BLaER1 treated with 17β-estradiol and CSF1 and Interleukin-3, amounts not matched to agents 10 nM and 100 nM (cell line): ENCODE measurements at regions not wholly inside any gene's neighbourhood (a gene's known extent, or its start where the extent isn't known, plus 50 kb on each side); places are given as distances from the start of the nearest gene placed in this dataset.

Source experiments
- H3K27ac ChIP-seq, 11 experiments: shearing (Covaris generic); formaldehyde crosslinking; 2 replicates each; pipeline ENCODE4 v1.8.1; 2022
- H3K27me3 ChIP-seq, 11 experiments: shearing (Covaris generic); formaldehyde crosslinking; 2 replicates each; pipeline ENCODE4 v1.8.1; 2022
- H3K36me3 ChIP-seq, 11 experiments: shearing (Covaris generic); formaldehyde crosslinking; 2 replicates each; pipeline ENCODE4 v1.8.1; 2022
- H3K4me1 ChIP-seq, 10 experiments: shearing (Covaris generic); formaldehyde crosslinking; 2 replicates each; pipeline ENCODE4 v1.8.1; 2022
- H3K4me2 ChIP-seq, 11 experiments: shearing (Covaris generic); formaldehyde crosslinking; 2 replicates each; pipeline ENCODE4 v1.8.1; 2022
- H3K4me3 ChIP-seq, 10 experiments: shearing (Covaris generic); formaldehyde crosslinking; 2 replicates each; pipeline ENCODE4 v1.8.1; 2022
- H3K9ac ChIP-seq, 11 experiments: shearing (Covaris generic); formaldehyde crosslinking; 2 replicates each; pipeline ENCODE4 v1.8.1; 2022
- H3K9me3 ChIP-seq, 11 experiments: shearing (Covaris generic); formaldehyde crosslinking; replicated peaks in 1 of 11; 2 replicates each; pipeline ENCODE4 v1.8.1; 2022
- H4K20me1 ChIP-seq, 11 experiments: shearing (Covaris generic); formaldehyde crosslinking; 2 replicates each; pipeline ENCODE4 v1.8.1; 2022
- Cebpa-rat ChIP-seq, 11 experiments: shearing (Covaris generic); IDR thresholded peaks; 2 replicates each; pipeline ENCODE4 v1.8.1; 2022

DNA sequence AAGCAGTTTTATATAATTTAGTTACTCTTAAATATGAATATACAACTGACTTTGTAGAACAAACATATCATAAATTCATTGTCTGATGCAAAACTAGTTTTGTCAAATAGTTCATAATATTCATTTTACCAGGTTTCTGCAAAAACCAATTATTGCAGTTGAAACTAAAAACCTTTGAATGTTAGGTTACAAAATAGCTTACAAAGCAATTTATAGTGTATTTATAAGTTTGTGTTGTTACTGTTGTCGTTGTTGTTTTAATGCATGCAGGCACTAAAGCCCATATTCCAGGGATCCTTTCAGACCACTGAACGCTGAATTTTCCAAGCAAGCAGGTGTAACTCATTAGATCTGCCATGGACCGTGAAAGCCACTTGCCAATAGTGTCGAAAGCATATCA, 427.6 kb downstream of the ZFHX3 start:
- no peaks in the 10 kb centered on the region; a peak in 1 of 22 replicates for H3K36me3 ChIP-seq
- no peak for TF ChIP-seq Cebpa-rat (IDR thresholded peaks at IDR 0.05)
- H3K4me1 ChIP-seq = no peaks in the 10 kb centered on the region
- no peak overlapping the region for H3K9ac ChIP-seq
- H3K4me3 ChIP-seq = no peak overlapping the region
- H3K4me2 ChIP-seq = no peak overlapping the region
- H3K27ac ChIP-seq = no peak overlapping the region
- H3K9me3 ChIP-seq = peaks cover 0 to 14% (median 0%) of the 10 kb centered on the region in 11 experiments; a peak in 4 of 22 replicates
- H3K27me3 ChIP-seq = no peaks in the 10 kb centered on the region
- H4K20me1 ChIP-seq = no peaks in the 10 kb centered on the region

DNA sequence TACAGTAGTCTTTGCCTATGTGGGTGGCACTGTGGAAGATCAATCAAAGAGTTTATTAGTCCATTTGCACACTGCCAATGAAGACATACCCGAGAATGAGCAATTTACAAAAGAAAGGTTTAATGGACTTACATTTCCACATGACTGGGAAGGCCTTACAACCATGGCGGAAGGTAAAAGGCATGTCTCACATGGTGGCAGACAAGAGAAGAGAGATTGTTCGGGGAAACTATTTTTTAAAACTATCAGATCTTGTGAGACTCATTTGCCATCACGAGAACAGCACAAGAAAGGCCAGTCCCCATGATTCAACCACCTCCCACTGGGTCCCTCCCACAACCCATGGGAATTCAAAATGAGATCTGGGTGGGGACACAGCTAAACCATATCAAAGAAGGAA, 432.1 kb downstream of the ZFHX3 start:
- Histone ChIP-seq H3K9ac (no peak overlapping the region), H3K36me3 (no peaks in the 10 kb centered on the region; a peak in 1 of 22 replicates), H3K27ac (no peak overlapping the region), H3K4me2 (no peak overlapping the region), H3K4me3 (no peak overlapping the region), H4K20me1 (no peaks in the 10 kb centered on the region), H3K4me1 (no peaks in the 10 kb centered on the region), H3K9me3 (peaks cover 0 to 9% (median 0%) of the 10 kb centered on the region in 11 experiments; a peak in 3 of 22 replicates), H3K27me3 (no peaks in the 10 kb centered on the region)
- no peak for TF ChIP-seq Cebpa-rat (IDR thresholded peaks at IDR 0.05)

DNA sequence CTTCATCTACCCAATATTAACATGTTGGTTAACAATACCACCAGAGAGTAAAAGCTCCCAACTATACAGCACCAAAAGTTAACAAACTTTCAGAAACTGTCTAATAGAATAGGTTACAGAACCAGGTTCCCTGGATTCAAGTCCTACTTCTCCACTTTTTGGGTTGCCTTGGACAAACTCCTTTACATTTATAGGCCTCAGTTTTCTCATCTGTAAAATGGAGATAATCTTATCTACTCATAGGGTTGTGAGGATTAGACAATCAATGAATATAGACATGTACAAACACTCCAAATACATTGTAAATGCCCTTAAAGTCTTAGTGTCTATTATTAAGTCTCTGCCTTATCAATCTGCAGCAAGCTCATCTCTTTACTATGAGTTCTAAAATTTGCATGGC, 435.2 kb downstream of the ZFHX3 start:
- no peak overlapping the region for H3K9ac ChIP-seq
- H3K27me3 ChIP-seq = no peaks in the 10 kb centered on the region
- no peaks in the 10 kb centered on the region for H4K20me1 ChIP-seq
- no peak overlapping the region for H3K27ac ChIP-seq
- H3K9me3 ChIP-seq = peaks cover 0 to 9% (median 0%) of the 10 kb centered on the region in 11 experiments; a peak in 2 of 22 replicates
- H3K36me3 ChIP-seq = no peaks in the 10 kb centered on the region; a peak in 1 of 22 replicates
- no peak for TF ChIP-seq Cebpa-rat (IDR thresholded peaks at IDR 0.05)
- peaks cover 0 to 11% (median 5%) of the 10 kb centered on the region in 10 experiments; a peak in 10 of 20 replicates for H3K4me1 ChIP-seq
- H3K4me3 ChIP-seq = no peak overlapping the region
- no peak overlapping the region for H3K4me2 ChIP-seq

DNA sequence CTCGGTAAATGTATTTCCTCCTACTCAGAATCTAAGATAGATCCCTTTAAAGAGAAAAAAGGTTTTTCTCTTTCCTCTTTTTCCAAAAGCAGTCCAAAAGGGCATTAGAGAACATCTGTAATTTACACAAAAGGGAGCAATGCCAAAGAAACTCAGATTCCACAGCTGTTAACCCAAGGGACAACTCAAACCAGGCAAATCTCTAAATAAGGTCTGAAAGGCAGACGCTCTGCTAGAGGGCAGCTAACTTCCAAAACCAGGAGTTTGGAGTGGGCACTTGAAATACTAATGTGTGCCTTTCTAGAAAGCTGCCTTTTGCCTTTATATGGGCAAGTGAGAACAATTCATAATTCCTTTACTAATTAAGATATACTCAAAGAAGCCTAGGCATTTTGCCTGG, 435.7 kb downstream of the ZFHX3 start:
- H3K9ac ChIP-seq = no peak overlapping the region
- H3K4me3 ChIP-seq = no peak overlapping the region
- H3K4me1 ChIP-seq = peaks cover 0 to 11% (median 5%) of the 10 kb centered on the region in 10 experiments; a peak in 10 of 20 replicates
- H3K36me3 ChIP-seq = no peaks in the 10 kb centered on the region; a peak in 1 of 22 replicates
- peaks cover 0 to 9% (median 0%) of the 10 kb centered on the region in 11 experiments; a peak in 2 of 22 replicates for H3K9me3 ChIP-seq
- no peak for TF ChIP-seq Cebpa-rat (IDR thresholded peaks at IDR 0.05)
- no peaks in the 10 kb centered on the region for H3K27me3 ChIP-seq
- no peaks in the 10 kb centered on the region for H4K20me1 ChIP-seq
- no peak overlapping the region for H3K4me2 ChIP-seq
- H3K27ac ChIP-seq = no peak overlapping the region

DNA sequence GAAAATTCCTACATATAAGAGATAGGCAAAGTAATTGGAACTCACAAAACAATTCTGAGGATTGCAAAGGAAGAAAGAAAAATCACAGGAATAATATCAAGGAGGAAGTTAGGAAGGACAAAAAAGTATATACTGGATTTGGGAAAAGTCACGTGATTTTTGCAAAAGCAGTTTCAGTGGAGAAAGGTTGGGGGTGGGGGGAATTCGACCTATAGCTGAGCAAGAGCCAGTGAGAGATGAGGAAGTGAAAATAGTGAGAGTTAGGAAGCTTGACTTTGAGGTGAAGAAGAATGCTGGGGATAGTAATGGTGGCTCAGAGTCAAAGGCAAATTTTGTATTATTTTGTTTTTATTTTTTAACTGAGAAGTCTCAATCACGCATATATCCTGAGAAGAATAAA, 438.0 kb upstream of the PMFBP1 start:
- Histone ChIP-seq H4K20me1 (no peaks in the 10 kb centered on the region), H3K9me3 (peaks cover 0 to 8% (median 0%) of the 10 kb centered on the region in 11 experiments; a peak in 1 of 22 replicates), H3K27ac (no peak overlapping the region), H3K4me1 (peaks cover 0 to 11% (median 5%) of the 10 kb centered on the region in 10 experiments; a peak in 10 of 20 replicates), H3K36me3 (no peaks in the 10 kb centered on the region), H3K27me3 (no peaks in the 10 kb centered on the region), H3K4me2 (peak overlapping the region in 4 of 11 experiments; percentile 2 to 73 (median 56); a peak in 6 of 22 replicates), H3K9ac (no peak overlapping the region), H3K4me3 (no peak overlapping the region)
- no peak for TF ChIP-seq Cebpa-rat (IDR thresholded peaks at IDR 0.05)

DNA sequence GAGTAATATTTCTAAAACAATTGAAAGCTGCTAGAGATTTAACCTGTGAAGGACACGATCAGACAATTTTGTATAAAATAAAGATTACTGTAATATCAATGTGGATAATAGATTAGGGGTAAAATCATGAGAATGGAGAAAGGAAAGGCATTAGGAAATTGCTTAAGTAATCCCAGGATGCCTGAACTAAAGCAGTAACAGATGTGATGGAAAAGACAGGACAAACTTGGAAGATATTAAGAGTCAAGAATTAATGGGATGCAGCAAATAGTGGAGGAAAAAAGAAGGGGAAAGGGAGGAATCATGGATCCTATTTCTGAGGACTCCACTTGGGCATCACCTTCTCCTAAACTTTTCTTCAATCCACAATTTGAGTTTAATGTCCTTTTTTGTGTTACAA, 437.1 kb upstream of the PMFBP1 start:
- H3K4me2 ChIP-seq = no peak overlapping the region
- H3K27me3 ChIP-seq = no peaks in the 10 kb centered on the region
- TF ChIP-seq Cebpa-rat (IDR thresholded peaks at IDR 0.05) = no peak
- H3K36me3 ChIP-seq = no peaks in the 10 kb centered on the region
- no peak overlapping the region for H3K27ac ChIP-seq
- no peak overlapping the region for H3K4me3 ChIP-seq
- peaks cover 0 to 8% (median 0%) of the 10 kb centered on the region in 11 experiments; a peak in 1 of 22 replicates for H3K9me3 ChIP-seq
- peaks cover 0 to 11% (median 5%) of the 10 kb centered on the region in 10 experiments; a peak in 10 of 20 replicates for H3K4me1 ChIP-seq
- no peaks in the 10 kb centered on the region for H4K20me1 ChIP-seq
- H3K9ac ChIP-seq = no peak overlapping the region

DNA sequence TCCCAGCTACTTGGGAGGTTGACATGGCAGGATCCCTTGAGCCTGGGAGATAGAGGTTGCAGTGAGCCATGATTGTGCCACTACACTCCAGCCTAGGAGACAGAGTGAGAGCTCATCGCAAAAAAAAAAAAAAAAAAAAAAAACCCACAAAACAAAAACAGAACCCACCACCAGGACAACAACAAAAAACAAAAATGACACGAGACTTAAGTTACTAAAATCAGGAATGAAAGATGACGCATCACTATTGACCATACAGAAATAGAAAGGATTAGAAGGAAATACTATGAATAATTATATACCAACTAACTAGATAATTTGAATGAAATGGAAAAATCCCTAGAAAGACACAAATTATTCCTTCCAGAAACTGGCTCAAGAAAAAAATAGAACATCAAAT, 432.4 kb upstream of the PMFBP1 start:
- Histone ChIP-seq H3K4me1 (no peaks in the 10 kb centered on the region), H3K4me3 (no peak overlapping the region), H4K20me1 (no peaks in the 10 kb centered on the region), H3K27me3 (no peaks in the 10 kb centered on the region), H3K27ac (no peak overlapping the region), H3K36me3 (no peaks in the 10 kb centered on the region), H3K4me2 (no peak overlapping the region), H3K9me3 (peaks cover 0 to 16% (median 10%) of the 10 kb centered on the region in 11 experiments; a peak in 13 of 22 replicates), H3K9ac (no peak overlapping the region)
- TF ChIP-seq Cebpa-rat (IDR thresholded peaks at IDR 0.05) = no peak

DNA sequence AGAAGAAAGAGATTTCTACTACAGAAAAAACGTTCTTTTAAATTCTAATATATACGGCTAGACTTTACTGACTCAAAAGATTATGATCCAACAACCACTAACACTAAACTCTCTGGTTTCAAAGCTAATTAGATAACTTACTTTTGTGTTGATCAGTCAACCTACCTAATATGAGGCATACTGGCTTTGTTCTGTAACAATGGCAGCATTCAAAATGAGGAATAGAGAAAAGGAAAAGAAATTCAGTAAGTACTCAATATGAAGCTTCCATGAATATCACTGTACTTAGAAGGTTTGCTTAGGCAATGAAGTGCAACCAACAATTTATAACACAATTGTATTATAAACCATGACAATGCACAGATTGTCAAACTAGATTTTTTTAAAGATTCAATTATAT, 430.5 kb upstream of the PMFBP1 start:
- no peaks in the 10 kb centered on the region for H3K4me1 ChIP-seq
- no peak for TF ChIP-seq Cebpa-rat (IDR thresholded peaks at IDR 0.05)

DNA sequence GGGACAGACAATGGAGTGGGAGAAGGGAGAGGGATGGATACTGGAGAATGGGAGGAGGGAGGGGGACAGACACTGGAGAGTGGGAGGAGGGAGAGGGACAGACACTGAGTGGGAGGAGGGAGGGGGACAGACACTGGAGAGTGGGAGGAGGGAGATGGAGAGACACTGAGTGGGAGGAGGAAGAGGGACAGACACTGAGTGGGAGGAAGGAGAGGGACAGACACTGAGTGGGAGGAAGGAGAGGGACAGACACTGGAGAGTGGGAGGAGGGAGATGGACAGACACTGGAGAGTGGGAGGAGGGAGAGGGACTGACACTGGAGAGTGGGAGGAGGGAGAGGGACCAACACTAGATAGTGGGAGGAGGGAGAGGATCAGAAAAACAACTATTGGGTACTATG, 426.7 kb upstream of the PMFBP1 start:
- H3K36me3 ChIP-seq = no peaks in the 10 kb centered on the region
- peaks cover 0 to 15% (median 9%) of the 10 kb centered on the region in 11 experiments; a peak in 13 of 22 replicates for H3K9me3 ChIP-seq
- no peaks in the 10 kb centered on the region for H3K27me3 ChIP-seq
- no peak overlapping the region for H3K27ac ChIP-seq
- TF ChIP-seq Cebpa-rat (IDR thresholded peaks at IDR 0.05) = no peak
- no peak overlapping the region for H3K4me3 ChIP-seq
- H3K4me1 ChIP-seq = no peaks in the 10 kb centered on the region
- H3K4me2 ChIP-seq = no peak overlapping the region
- no peaks in the 10 kb centered on the region for H4K20me1 ChIP-seq
- H3K9ac ChIP-seq = no peak overlapping the region

More for the DNA sequence above, 430.5 kb upstream of the PMFBP1 start:
- H4K20me1 ChIP-seq = no peaks in the 10 kb centered on the region
- no peaks in the 10 kb centered on the region for H3K36me3 ChIP-seq
- H3K27me3 ChIP-seq = no peaks in the 10 kb centered on the region
- H3K9ac ChIP-seq = no peak overlapping the region
- H3K4me3 ChIP-seq = no peak overlapping the region
- H3K9me3 ChIP-seq = peaks cover 0 to 16% (median 10%) of the 10 kb centered on the region in 11 experiments; a peak in 13 of 22 replicates
- no peak overlapping the region for H3K27ac ChIP-seq
- no peak overlapping the region for H3K4me2 ChIP-seq

DNA sequence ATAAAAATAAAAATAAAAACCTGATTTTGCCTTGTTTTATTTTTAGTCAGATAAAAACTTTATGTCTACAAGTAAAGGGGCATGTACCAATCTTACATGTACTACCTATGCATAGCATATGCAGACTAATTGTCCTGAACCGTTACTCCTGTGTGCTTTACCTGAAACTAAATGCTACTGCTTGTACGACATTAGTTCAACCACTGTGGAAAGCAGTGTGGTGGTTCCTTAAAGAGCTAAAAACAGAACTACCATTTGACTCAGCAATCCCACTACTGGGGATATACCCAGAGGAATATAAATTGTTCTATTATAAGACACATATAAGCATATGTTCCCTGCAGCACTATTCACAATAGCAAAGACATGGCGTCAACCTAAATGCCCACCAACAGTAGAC, 426.0 kb upstream of the PMFBP1 start:
- Histone ChIP-seq H3K27ac (no peak overlapping the region), H3K27me3 (no peaks in the 10 kb centered on the region), H3K36me3 (no peaks in the 10 kb centered on the region), H3K4me2 (no peak overlapping the region), H3K9ac (no peak overlapping the region), H4K20me1 (no peaks in the 10 kb centered on the region), H3K4me1 (no peaks in the 10 kb centered on the region), H3K4me3 (no peak overlapping the region), H3K9me3 (peaks cover 0 to 9% (median 4%) of the 10 kb centered on the region in 11 experiments; a peak in 10 of 22 replicates)
- no peak for TF ChIP-seq Cebpa-rat (IDR thresholded peaks at IDR 0.05)
